ENCODE measurements at regions not wholly inside any gene's neighbourhood (a gene's known extent, or its start where the extent isn't known, plus 50 kb on each side); places are given as distances from the start of the nearest gene placed in this dataset.

GRCh38 chr1:51025374-51025773 lies 55.3 kb downstream of the CDKN2C start:
- Histone ChIP-seq H3K36me3 (ENCODE audit: control insufficient read depth in 3 of 3, insufficient read depth in 3 of 3, low read length in 3 of 3) (no peaks in the 10 kb centered on the region), H3K4me3 (ENCODE audit: low read length in 3 of 3) (no peak overlapping the region), H3K4me1 (ENCODE audit: control insufficient read depth in 3 of 3, insufficient read depth in 3 of 3, low read length in 3 of 3) (no peaks in the 10 kb centered on the region), H3K9me3 (ENCODE audit: control insufficient read depth in 3 of 3, low read length in 3 of 3) (no peaks in the 10 kb centered on the region), H3K27ac (ENCODE audit: low read depth, low read length) (no peak overlapping the region), H3K9ac (ENCODE audit: low read depth in 1 of 3, low read length in 3 of 3) (no peak overlapping the region), H3K27me3 (ENCODE audit: control insufficient read depth in 3 of 3, insufficient read depth in 3 of 3, low read length in 3 of 3) (no peaks in the 10 kb centered on the region)

- no peaks in the 10 kb centered on the region for H3K36me3 ChIP-seq (ENCODE audit: control insufficient read depth in 3 of 3, insufficient read depth in 3 of 3, low read length in 3 of 3)
- no peak overlapping the region for H3K27ac ChIP-seq (ENCODE audit: low read depth, low read length)
- no peak overlapping the region for H3K9ac ChIP-seq (ENCODE audit: low read depth in 1 of 3, low read length in 3 of 3)
- H3K9me3 ChIP-seq (ENCODE audit: control insufficient read depth in 3 of 3, low read length in 3 of 3): no peaks in the 10 kb centered on the region
- no peaks in the 10 kb centered on the region for H3K4me1 ChIP-seq (ENCODE audit: control insufficient read depth in 3 of 3, insufficient read depth in 3 of 3, low read length in 3 of 3)
- no peak overlapping the region for H3K4me3 ChIP-seq (ENCODE audit: low read length in 3 of 3)
- no peaks in the 10 kb centered on the region for H3K27me3 ChIP-seq (ENCODE audit: control insufficient read depth in 3 of 3, insufficient read depth in 3 of 3, low read length in 3 of 3)
These were observed 62.9 kb downstream of the CDKN2C start for GRCh38 chr1:51032936-51033335.

- Histone ChIP-seq H3K9ac (ENCODE audit: low read depth in 1 of 3, low read length in 3 of 3) (peak overlapping the region in 1 of 3 donors; percentile 20), H3K4me1 (ENCODE audit: control insufficient read depth in 3 of 3, insufficient read depth in 3 of 3, low read length in 3 of 3) (no peaks in the 10 kb centered on the region), H3K36me3 (ENCODE audit: control insufficient read depth in 3 of 3, insufficient read depth in 3 of 3, low read length in 3 of 3) (no peaks in the 10 kb centered on the region), H3K4me3 (ENCODE audit: low read length in 3 of 3) (no peak overlapping the region), H3K27ac (ENCODE audit: low read depth, low read length) (no peak overlapping the region), H3K9me3 (ENCODE audit: control insufficient read depth in 3 of 3, low read length in 3 of 3) (no peaks in the 10 kb centered on the region), H3K27me3 (ENCODE audit: control insufficient read depth in 3 of 3, insufficient read depth in 3 of 3, low read length in 3 of 3) (no peaks in the 10 kb centered on the region)
These were observed 57.8 kb upstream of the C1orf185 start for GRCh38 chr1:51044199-51044598.

GRCh38 chr1:51044834-51045233 lies 57.2 kb upstream of the C1orf185 start:
- no peaks in the 10 kb centered on the region for H3K9me3 ChIP-seq (ENCODE audit: control insufficient read depth in 3 of 3, low read length in 3 of 3)
- no peak overlapping the region for H3K4me3 ChIP-seq (ENCODE audit: low read length in 3 of 3)
- H3K27me3 ChIP-seq (ENCODE audit: control insufficient read depth in 3 of 3, insufficient read depth in 3 of 3, low read length in 3 of 3): no peaks in the 10 kb centered on the region
- H3K27ac ChIP-seq (ENCODE audit: low read depth, low read length): no peak overlapping the region
- H3K36me3 ChIP-seq (ENCODE audit: control insufficient read depth in 3 of 3, insufficient read depth in 3 of 3, low read length in 3 of 3): no peaks in the 10 kb centered on the region
- H3K9ac ChIP-seq (ENCODE audit: low read depth in 1 of 3, low read length in 3 of 3): no peak overlapping the region
- H3K4me1 ChIP-seq (ENCODE audit: control insufficient read depth in 3 of 3, insufficient read depth in 3 of 3, low read length in 3 of 3): no peaks in the 10 kb centered on the region

GRCh38 chr1:51048021-51048420 lies 54.0 kb upstream of the C1orf185 start:
- Histone ChIP-seq H3K4me1 (ENCODE audit: control insufficient read depth in 3 of 3, insufficient read depth in 3 of 3, low read length in 3 of 3) (no peaks in the 10 kb centered on the region), H3K4me3 (ENCODE audit: low read length in 3 of 3) (no peak overlapping the region), H3K36me3 (ENCODE audit: control insufficient read depth in 3 of 3, insufficient read depth in 3 of 3, low read length in 3 of 3) (no peaks in the 10 kb centered on the region), H3K27me3 (ENCODE audit: control insufficient read depth in 3 of 3, insufficient read depth in 3 of 3, low read length in 3 of 3) (no peaks in the 10 kb centered on the region), H3K9ac (ENCODE audit: low read depth in 1 of 3, low read length in 3 of 3) (no peak overlapping the region), H3K9me3 (ENCODE audit: control insufficient read depth in 3 of 3, low read length in 3 of 3) (peaks cover 0 to 3% (median 0%) of the 10 kb centered on the region in 3 donors), H3K27ac (ENCODE audit: low read depth, low read length) (no peak overlapping the region)

GRCh38 chr1:51048670-51049069 lies 53.4 kb upstream of the C1orf185 start:
- Histone ChIP-seq H3K9ac (ENCODE audit: low read depth in 1 of 3, low read length in 3 of 3) (no peak overlapping the region), H3K27me3 (ENCODE audit: control insufficient read depth in 3 of 3, insufficient read depth in 3 of 3, low read length in 3 of 3) (no peaks in the 10 kb centered on the region), H3K4me3 (ENCODE audit: low read length in 3 of 3) (no peak overlapping the region), H3K4me1 (ENCODE audit: control insufficient read depth in 3 of 3, insufficient read depth in 3 of 3, low read length in 3 of 3) (no peaks in the 10 kb centered on the region), H3K27ac (ENCODE audit: low read depth, low read length) (no peak overlapping the region), H3K36me3 (ENCODE audit: control insufficient read depth in 3 of 3, insufficient read depth in 3 of 3, low read length in 3 of 3) (no peaks in the 10 kb centered on the region), H3K9me3 (ENCODE audit: control insufficient read depth in 3 of 3, low read length in 3 of 3) (peaks cover 0 to 3% (median 0%) of the 10 kb centered on the region in 3 donors)

Measured in skeletal muscle tissue (tissue), 3 donors.